ENCODE measurements at regions not wholly inside any gene's neighbourhood (a gene's known extent, or its start where the extent isn't known, plus 50 kb on each side); places are given as distances from the start of the nearest gene placed in this dataset.
A peak's percentile ranks its signal among the peaks of the same experiment; 100 is the strongest.

DNA sequence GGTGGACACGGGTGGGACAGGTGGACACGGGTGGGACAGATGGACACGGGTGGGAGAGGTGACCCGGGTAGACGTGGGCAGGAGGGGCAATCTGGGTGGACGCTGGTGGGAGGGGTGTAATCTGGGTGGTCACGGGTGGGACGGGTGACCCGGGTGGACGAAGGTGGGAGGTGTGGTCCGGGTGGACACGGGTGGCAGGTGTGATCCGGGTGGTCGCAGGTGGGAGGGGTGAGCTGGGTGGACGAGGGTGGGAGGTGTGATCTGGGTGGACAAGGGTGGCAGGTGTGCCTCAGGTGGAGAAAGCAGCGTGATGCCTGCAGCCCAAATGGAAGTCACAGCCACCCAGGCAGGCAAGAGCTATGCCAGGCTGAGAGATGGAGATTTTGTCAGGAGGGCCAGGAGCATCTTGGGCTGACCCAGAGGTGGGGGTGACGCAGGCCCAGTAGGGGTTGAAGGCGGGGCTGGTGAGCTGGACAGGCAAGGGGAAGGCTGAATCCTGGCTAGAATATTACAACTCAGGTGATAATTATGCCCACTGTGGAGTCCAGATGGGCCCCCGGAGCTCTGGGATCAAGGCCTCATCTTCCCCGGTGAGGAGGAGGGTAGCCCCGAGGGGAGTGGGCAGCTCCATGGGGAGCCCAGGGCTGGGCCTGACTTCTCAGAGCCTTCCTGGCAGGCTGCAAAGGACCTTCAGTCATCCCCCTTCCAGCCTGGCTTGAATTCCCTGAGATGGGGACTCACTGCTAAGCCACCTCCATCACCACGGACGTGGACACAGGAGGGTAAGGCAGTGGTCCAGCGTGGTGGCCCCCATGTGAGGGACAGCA lies 100.0 kb downstream of the ADRA2C start:
- TF ChIP-seq TAF1 (IDR thresholded peaks at IDR 0.05; ENCODE audit: borderline replicate concordance, insufficient read depth, low read length) (no peak), FOXP2 (optimal IDR thresholded peaks at IDR 0.05; ENCODE audit: borderline replicate concordance, extremely low read depth, extremely low read length, insufficient read depth) (no peak)

DNA sequence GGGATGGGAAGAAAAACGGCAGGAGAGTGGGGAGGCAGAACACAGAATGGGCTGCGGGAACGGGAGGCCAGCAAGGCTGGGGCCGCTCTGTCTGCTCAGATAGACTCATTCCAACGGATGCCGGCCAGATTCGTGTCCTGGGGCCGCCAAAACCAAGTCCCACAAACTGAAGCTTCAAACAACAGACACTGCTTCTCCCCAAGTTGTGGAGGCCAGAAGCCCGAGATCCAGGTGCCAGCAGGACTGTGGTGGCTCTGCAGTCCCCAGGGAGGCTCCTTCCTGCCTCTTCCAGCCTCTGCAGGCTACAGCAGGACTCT lies 100.6 kb downstream of the ADRA2C start:
- no peak for TF ChIP-seq SIN3A (IDR thresholded peaks at IDR 0.05; ENCODE audit: borderline replicate concordance, insufficient read depth, low read length)
- no peak for TF ChIP-seq TAF1 (IDR thresholded peaks at IDR 0.05; ENCODE audit: borderline replicate concordance, insufficient read depth, low read length)
- no peak for TF ChIP-seq POLR2AphosphoS5 (IDR thresholded peaks at IDR 0.05; ENCODE audit: low read depth, low read length)
- TF ChIP-seq FOXP2 (optimal IDR thresholded peaks at IDR 0.05; ENCODE audit: borderline replicate concordance, extremely low read depth, extremely low read length, insufficient read depth), result no peak
- TF ChIP-seq, protein P1, sequence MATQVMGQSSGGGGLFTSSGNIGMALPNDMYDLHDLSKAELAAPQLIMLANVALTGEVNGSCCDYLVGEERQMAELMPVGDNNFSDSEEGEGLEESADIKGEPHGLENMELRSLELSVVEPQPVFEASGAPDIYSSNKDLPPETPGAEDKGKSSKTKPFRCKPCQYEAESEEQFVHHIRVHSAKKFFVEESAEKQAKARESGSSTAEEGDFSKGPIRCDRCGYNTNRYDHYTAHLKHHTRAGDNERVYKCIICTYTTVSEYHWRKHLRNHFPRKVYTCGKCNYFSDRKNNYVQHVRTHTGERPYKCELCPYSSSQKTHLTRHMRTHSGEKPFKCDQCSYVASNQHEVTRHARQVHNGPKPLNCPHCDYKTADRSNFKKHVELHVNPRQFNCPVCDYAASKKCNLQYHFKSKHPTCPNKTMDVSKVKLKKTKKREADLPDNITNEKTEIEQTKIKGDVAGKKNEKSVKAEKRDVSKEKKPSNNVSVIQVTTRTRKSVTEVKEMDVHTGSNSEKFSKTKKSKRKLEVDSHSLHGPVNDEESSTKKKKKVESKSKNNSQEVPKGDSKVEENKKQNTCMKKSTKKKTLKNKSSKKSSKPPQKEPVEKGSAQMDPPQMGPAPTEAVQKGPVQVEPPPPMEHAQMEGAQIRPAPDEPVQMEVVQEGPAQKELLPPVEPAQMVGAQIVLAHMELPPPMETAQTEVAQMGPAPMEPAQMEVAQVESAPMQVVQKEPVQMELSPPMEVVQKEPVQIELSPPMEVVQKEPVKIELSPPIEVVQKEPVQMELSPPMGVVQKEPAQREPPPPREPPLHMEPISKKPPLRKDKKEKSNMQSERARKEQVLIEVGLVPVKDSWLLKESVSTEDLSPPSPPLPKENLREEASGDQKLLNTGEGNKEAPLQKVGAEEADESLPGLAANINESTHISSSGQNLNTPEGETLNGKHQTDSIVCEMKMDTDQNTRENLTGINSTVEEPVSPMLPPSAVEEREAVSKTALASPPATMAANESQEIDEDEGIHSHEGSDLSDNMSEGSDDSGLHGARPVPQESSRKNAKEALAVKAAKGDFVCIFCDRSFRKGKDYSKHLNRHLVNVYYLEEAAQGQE (IDR thresholded peaks at IDR 0.05; ENCODE audit: insufficient read depth in 1 of 2, low read depth in 2 of 2, low read length in 2 of 2), result no peak

DNA sequence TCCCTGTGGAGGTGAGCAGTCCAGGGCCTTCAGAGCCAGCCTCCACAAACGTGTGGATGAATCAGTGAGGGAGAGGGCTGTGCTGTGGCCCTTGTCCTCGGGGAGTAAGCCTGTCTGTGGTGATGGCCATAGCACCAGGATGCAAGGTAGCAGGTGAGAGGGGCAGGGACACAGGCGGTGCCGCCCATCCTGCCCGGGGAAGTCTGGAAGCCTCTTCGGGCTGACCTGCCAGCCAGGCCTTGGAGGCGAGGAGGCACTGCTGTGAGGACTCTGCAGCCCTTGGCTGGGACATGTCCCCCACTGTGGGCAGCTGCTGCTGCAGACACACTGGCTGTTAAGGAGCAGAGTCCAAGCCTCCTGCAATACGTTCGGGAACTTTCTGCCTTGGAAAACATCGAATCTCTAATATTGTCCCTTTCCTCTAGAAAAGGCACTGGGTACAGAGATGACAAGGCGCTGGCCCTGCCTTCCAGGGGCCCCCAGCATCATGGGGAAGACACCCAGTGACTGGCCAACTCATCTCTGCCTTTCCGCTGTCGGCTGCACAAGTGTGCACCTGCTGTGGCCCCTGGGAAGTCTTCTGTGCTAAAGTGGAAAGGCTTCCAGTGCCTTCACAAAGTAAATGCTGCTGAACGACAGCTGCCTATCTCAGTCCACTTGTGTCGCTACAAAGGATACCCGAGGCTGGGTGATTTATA lies 101.4 kb downstream of the ADRA2C start:
- TF ChIP-seq TAF1 (IDR thresholded peaks at IDR 0.05; ENCODE audit: borderline replicate concordance, insufficient read depth, low read length) (no peak), FOXP2 (optimal IDR thresholded peaks at IDR 0.05; ENCODE audit: borderline replicate concordance, extremely low read depth, extremely low read length, insufficient read depth) (no peak), POLR2AphosphoS5 (IDR thresholded peaks at IDR 0.05; ENCODE audit: low read depth, low read length) (no peak), SIN3A (IDR thresholded peaks at IDR 0.05; ENCODE audit: borderline replicate concordance, insufficient read depth, low read length) (no peak)
- TF ChIP-seq, protein P1 (IDR thresholded peaks at IDR 0.05; ENCODE audit: insufficient read depth in 1 of 2, low read depth in 2 of 2, low read length in 2 of 2), result no peak

DNA sequence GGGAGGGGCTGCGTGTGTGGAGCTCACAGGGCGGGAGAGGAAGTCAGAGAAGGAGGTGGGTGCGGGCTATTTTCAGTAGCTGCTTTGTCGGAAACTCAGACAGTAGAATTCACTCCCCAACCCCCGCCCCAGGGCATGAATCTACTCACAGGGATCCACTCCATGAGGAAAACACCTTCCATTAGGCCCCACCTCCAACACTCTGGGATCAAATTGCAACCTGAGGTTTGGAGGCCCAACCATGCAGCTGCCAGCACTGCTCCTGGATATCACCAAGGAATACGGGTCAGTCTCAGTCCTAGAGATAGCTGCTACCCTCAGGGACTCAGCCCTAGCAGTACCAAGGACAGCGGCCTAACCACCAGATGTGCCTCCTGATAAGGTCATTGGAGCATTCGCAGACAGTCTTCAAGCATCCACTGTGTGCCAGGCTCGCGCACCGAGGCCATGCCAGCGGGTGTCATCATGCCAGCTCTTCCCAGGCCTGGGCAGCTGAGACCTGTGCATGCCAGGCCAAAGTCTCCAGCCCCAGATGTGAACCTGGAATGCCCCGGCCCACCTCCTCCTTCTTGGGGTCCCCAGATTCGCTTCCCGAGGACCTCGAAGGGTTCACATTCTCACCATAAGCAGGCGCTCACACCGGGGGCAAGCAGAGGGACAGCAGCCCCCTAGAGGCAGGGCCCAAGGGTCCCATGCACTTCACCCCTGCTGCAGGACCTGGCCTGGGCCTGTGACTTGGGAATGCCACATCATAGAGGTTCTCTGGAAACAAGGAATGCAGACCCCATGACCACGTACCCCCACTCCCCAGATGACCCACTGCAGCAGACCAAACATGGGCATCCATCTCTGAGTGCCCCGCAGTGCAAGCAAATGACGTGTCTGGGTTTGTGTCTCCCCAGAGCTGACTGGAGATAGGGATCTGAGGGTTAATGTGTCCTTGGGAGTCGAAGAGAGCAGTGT lies 102.3 kb downstream of the ADRA2C start:
- TF ChIP-seq, protein P1 (IDR thresholded peaks at IDR 0.05; ENCODE audit: insufficient read depth in 1 of 2, low read depth in 2 of 2, low read length in 2 of 2), result peak; percentile 58 to 90
- no peak for TF ChIP-seq TAF1 (IDR thresholded peaks at IDR 0.05; ENCODE audit: borderline replicate concordance, insufficient read depth, low read length)

DNA sequence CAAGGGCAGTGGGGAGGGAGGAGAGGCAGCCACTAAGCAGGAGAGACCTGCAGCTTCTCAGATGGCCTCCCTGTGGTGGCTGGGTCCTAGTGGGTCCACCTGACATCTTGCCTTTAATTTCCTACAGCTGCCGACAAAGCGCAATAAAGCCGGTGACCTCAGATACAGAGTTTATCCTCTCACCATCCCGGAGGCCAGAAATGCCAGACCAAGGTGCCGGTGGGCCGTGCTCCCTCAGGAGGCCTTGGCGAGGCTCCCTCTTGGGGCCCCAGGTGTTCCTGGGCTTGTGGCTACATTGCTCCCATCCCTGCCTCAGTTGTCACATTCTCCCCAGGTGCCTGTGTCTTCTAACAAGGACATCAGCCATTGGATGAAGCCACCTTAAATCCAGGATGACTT lies 103.0 kb downstream of the ADRA2C start:
- TF ChIP-seq POLR2AphosphoS5 (IDR thresholded peaks at IDR 0.05; ENCODE audit: low read depth, low read length) (no peak), SIN3A (IDR thresholded peaks at IDR 0.05; ENCODE audit: borderline replicate concordance, insufficient read depth, low read length) (no peak), TAF1 (IDR thresholded peaks at IDR 0.05; ENCODE audit: borderline replicate concordance, insufficient read depth, low read length) (no peak), FOXP2 (optimal IDR thresholded peaks at IDR 0.05; ENCODE audit: borderline replicate concordance, extremely low read depth, extremely low read length, insufficient read depth) (no peak)
- TF ChIP-seq, protein P1 (IDR thresholded peaks at IDR 0.05; ENCODE audit: insufficient read depth in 1 of 2, low read depth in 2 of 2, low read length in 2 of 2), result no peak

All from PFSK-1 (cell line).